GM12865 (cell line): ENCODE measurements at regions not wholly inside any gene's neighbourhood (a gene's known extent, or its start where the extent isn't known, plus 50 kb on each side); places are given as distances from the start of the nearest gene placed in this dataset.

Experiments used
- DNase-seq: peaks from one replicate; pipeline ENCODE4 v3.0.0; 2010; ENCODE audit warnings: low read depth
- H3K4me3 ChIP-seq: 2 replicates; pipeline ENCODE4 v1.5.1; 2011; ENCODE audit warnings: mild to moderate bottlenecking, low read depth, low read length, control low read depth
- CTCF ChIP-seq: IDR thresholded peaks from 2 replicates; pipeline ENCODE4 v1.5.1; 2011; ENCODE audit warnings: low read length, control low read depth, low read depth, inconsistent platforms; ENCODE audit not compliant: insufficient read depth; ENCODE audit errors: missing control alignments

GRCh38 chr11:15697437-15698236, 582.9 kb downstream of the INSC start:
- TF ChIP-seq CTCF = no peak
- no peak for DNase-seq
- no peak overlapping the region for H3K4me3 ChIP-seq

- no peak overlapping the region for H3K4me3 ChIP-seq
- DNase-seq = no peak
- no peak for TF ChIP-seq CTCF
These were observed 584.1 kb downstream of the INSC start for GRCh38 chr11:15698855-15699254.

GRCh38 chr11:15699978-15700377, 585.3 kb downstream of the INSC start:
- TF ChIP-seq CTCF = no peak
- no peak for DNase-seq
- no peak overlapping the region for H3K4me3 ChIP-seq

- DNase-seq = no peak
- H3K4me3 ChIP-seq = no peak overlapping the region
- TF ChIP-seq CTCF = no peak
These were observed 585.7 kb downstream of the INSC start for GRCh38 chr11:15700456-15700855.

- DNase-seq = no peak
- TF ChIP-seq CTCF = no peak
- no peak overlapping the region for H3K4me3 ChIP-seq
These were observed 589.3 kb downstream of the INSC start for GRCh38 chr11:15704064-15704463.

GRCh38 chr11:15704556-15704955, 589.8 kb downstream of the INSC start:
- DNase-seq = no peak
- no peak for TF ChIP-seq CTCF
- H3K4me3 ChIP-seq = no peak overlapping the region

GRCh38 chr11:15705891-15706290, 591.2 kb downstream of the INSC start:
- no peak for DNase-seq
- no peak for TF ChIP-seq CTCF
- H3K4me3 ChIP-seq = no peak overlapping the region
